RWPE1 (cell line): ENCODE measurements at regions not wholly inside any gene's neighbourhood (a gene's known extent, or its start where the extent isn't known, plus 50 kb on each side); places are given as distances from the start of the nearest gene placed in this dataset.

ENCODE experiments used
- CTCF ChIA-PET: fragments of 350-600 bp; sonication (Branson Sonifier 250); formaldehyde crosslinking; extraction: SDS; loops from one replicate; lab custom pipeline; 2021; lab: Yijun Ruan, JAX
- POLR2A ChIA-PET: fragments of 400-600 bp; formaldehyde crosslinking; extraction: SDS; loops from one replicate; lab custom pipeline; 2020; ENCODE audit warnings: antibody characterized with exemption; ENCODE audit not compliant: low non-redundant PET; lab: Yijun Ruan, JAX
- DNase-seq: peaks from one replicate; pipeline ENCODE4 v3.0.0; 2012; ENCODE audit warnings: low spot score
- H3K27ac ChIP-seq: fragments of 450-650 bp; 2 replicates; pipeline ENCODE4 v1.5.1; 2017
- CTCF ChIP-seq: fragments of 450-650 bp; conservative IDR thresholded peaks from 2 replicates; pipeline ENCODE4 v1.5.1; 2017; ENCODE audit warnings: low read depth, mild to moderate bottlenecking

GRCh38 chr21:14683063-14683462 lies 136.9 kb upstream of the SAMSN1 start:
- CTCF ChIA-PET = no interaction called here

GRCh38 chr21:14678973-14679574 lies 133.0 kb upstream of the SAMSN1 start:
- CTCF ChIA-PET = no interaction called here
- no peak overlapping the region for H3K27ac ChIP-seq
- DNase-seq = no peak
- POLR2A ChIA-PET = no interaction called here
- no peak for TF ChIP-seq CTCF

More at GRCh38 chr21:14683063-14683462, 136.9 kb upstream of the SAMSN1 start:
- H3K27ac ChIP-seq = no peak overlapping the region
- POLR2A ChIA-PET = no interaction called here
- TF ChIP-seq CTCF = no peak
- no peak for DNase-seq

GRCh38 chr21:14677639-14678179 lies 131.6 kb upstream of the SAMSN1 start:
- DNase-seq = no peak
- TF ChIP-seq CTCF = no peak
- ChIA-PET CTCF (no interaction called here), POLR2A (no interaction called here)
- no peak overlapping the region for H3K27ac ChIP-seq

GRCh38 chr21:14677013-14677412 lies 130.9 kb upstream of the SAMSN1 start:
- CTCF ChIA-PET = no interaction called here
- no peak for TF ChIP-seq CTCF
- no peak overlapping the region for H3K27ac ChIP-seq
- POLR2A ChIA-PET = no interaction called here
- DNase-seq = no peak

GRCh38 chr21:14675774-14676530 lies 129.8 kb upstream of the SAMSN1 start:
- DNase-seq = no peak
- CTCF ChIA-PET = interaction anchor here (0.5 kb wide), 1 partner anchor 65 kb away, joined by 3 read pairs; no protein-coding TSS in a partner anchor

GRCh38 chr21:14673649-14674048 lies 127.5 kb upstream of the SAMSN1 start:
- ChIA-PET CTCF (no interaction called here), POLR2A (no interaction called here)
- no peak for TF ChIP-seq CTCF
- H3K27ac ChIP-seq = no peak overlapping the region
- DNase-seq = no peak

More at GRCh38 chr21:14675774-14676530, 129.8 kb upstream of the SAMSN1 start:
- H3K27ac ChIP-seq = no peak overlapping the region
- POLR2A ChIA-PET = no interaction called here
- TF ChIP-seq CTCF = no peak
